ENCODE measurements at regions not wholly inside any gene's neighbourhood (a gene's known extent, or its start where the extent isn't known, plus 50 kb on each side); places are given as distances from the start of the nearest gene placed in this dataset.

GRCh38 chr10:4294271-4294670 is 509.3 kb upstream of the KLF6 start:
- no peaks in the 10 kb centered on the region for H3K9me2 ChIP-seq (replicated peaks; ENCODE audit: control insufficient read depth, low read length)
- no peaks in the 10 kb centered on the region for H3K4me1 ChIP-seq (ENCODE audit: control insufficient read depth, low read length)
- H3K27ac ChIP-seq (ENCODE audit: low read depth, low read length) = no peak overlapping the region
- no peak overlapping the region for H3K4me3 ChIP-seq (ENCODE audit: low read length)
- no peaks in the 10 kb centered on the region for H3F3A ChIP-seq (ENCODE audit: control insufficient read depth, insufficient read depth)
- no peaks in the 10 kb centered on the region for H3K79me2 ChIP-seq (ENCODE audit: control insufficient read depth, low read length)
- H3K4me2 ChIP-seq (ENCODE audit: low read length) = no peak overlapping the region
- H3K27me3 ChIP-seq (ENCODE audit: control insufficient read depth, low read length) = no peaks in the 10 kb centered on the region
- TF ChIP-seq EZH2phosphoT487 (IDR thresholded peaks at IDR 0.05; ENCODE audit: borderline replicate concordance, low read length) = no peak
- TF ChIP-seq CTCF (IDR thresholded peaks at IDR 0.05; ENCODE audit: low read depth, low read length, poor library complexity, severe bottlenecking) = no peak
- H4K20me1 ChIP-seq (ENCODE audit: control insufficient read depth, insufficient read depth, low read depth, low read length) = no peaks in the 10 kb centered on the region
- no peaks in the 10 kb centered on the region for H3K36me3 ChIP-seq (ENCODE audit: control insufficient read depth, low read length)
- H3K9me3 ChIP-seq (ENCODE audit: control insufficient read depth, insufficient read depth, low read length) = no peaks in the 10 kb centered on the region

GRCh38 chr10:4291990-4292389 is 507.0 kb upstream of the KLF6 start:
- H3K27me3 ChIP-seq (ENCODE audit: control insufficient read depth, low read length) = no peaks in the 10 kb centered on the region
- TF ChIP-seq CTCF (IDR thresholded peaks at IDR 0.05; ENCODE audit: low read depth, low read length, poor library complexity, severe bottlenecking) (no peak), EZH2phosphoT487 (IDR thresholded peaks at IDR 0.05; ENCODE audit: borderline replicate concordance, low read length) (no peak)
- H3K4me3 ChIP-seq (ENCODE audit: low read length) = no peak overlapping the region
- H3K36me3 ChIP-seq (ENCODE audit: control insufficient read depth, low read length) = no peaks in the 10 kb centered on the region
- H3K4me2 ChIP-seq (ENCODE audit: low read length) = no peak overlapping the region
- H4K20me1 ChIP-seq (ENCODE audit: control insufficient read depth, insufficient read depth, low read depth, low read length) = no peaks in the 10 kb centered on the region
- no peaks in the 10 kb centered on the region for H3K9me2 ChIP-seq (replicated peaks; ENCODE audit: control insufficient read depth, low read length)
- no peaks in the 10 kb centered on the region for H3K4me1 ChIP-seq (ENCODE audit: control insufficient read depth, low read length)
- H3K27ac ChIP-seq (ENCODE audit: low read depth, low read length) = no peak overlapping the region
- no peaks in the 10 kb centered on the region for H3K79me2 ChIP-seq (ENCODE audit: control insufficient read depth, low read length)
- H3F3A ChIP-seq (ENCODE audit: control insufficient read depth, insufficient read depth) = no peaks in the 10 kb centered on the region
- H3K9me3 ChIP-seq (ENCODE audit: control insufficient read depth, insufficient read depth, low read length) = no peaks in the 10 kb centered on the region

- no peaks in the 10 kb centered on the region for H3K27me3 ChIP-seq (ENCODE audit: control insufficient read depth, low read length)
- TF ChIP-seq EZH2phosphoT487 (IDR thresholded peaks at IDR 0.05; ENCODE audit: borderline replicate concordance, low read length) = no peak
- no peak for TF ChIP-seq CTCF (IDR thresholded peaks at IDR 0.05; ENCODE audit: low read depth, low read length, poor library complexity, severe bottlenecking)
These were observed 500.1 kb upstream of the KLF6 start for GRCh38 chr10:4285121-4285520.

More at GRCh38 chr10:4285121-4285520, 500.1 kb upstream of the KLF6 start:
- Histone ChIP-seq H3K9me3 (ENCODE audit: control insufficient read depth, insufficient read depth, low read length) (no peaks in the 10 kb centered on the region), H4K20me1 (ENCODE audit: control insufficient read depth, insufficient read depth, low read depth, low read length) (no peaks in the 10 kb centered on the region), H3K4me3 (ENCODE audit: low read length) (no peak overlapping the region), H3F3A (ENCODE audit: control insufficient read depth, insufficient read depth) (no peaks in the 10 kb centered on the region), H3K9me2 (replicated peaks; ENCODE audit: control insufficient read depth, low read length) (no peaks in the 10 kb centered on the region), H3K27ac (ENCODE audit: low read depth, low read length) (no peak overlapping the region), H3K36me3 (ENCODE audit: control insufficient read depth, low read length) (no peaks in the 10 kb centered on the region), H3K79me2 (ENCODE audit: control insufficient read depth, low read length) (no peaks in the 10 kb centered on the region), H3K4me1 (ENCODE audit: control insufficient read depth, low read length) (no peaks in the 10 kb centered on the region), H3K4me2 (ENCODE audit: low read length) (no peak overlapping the region)
